WTC11 (cell line): ENCODE measurements at regions not wholly inside any gene's neighbourhood (a gene's known extent, or its start where the extent isn't known, plus 50 kb on each side); places are given as distances from the start of the nearest gene placed in this dataset.

Experiments used
- ATAC-seq: fragments of 200-7000 bp; cut with Tn5 transposase; 2 replicates; pipeline ENCODE4 v1.10.0; 2021; ENCODE audit warnings: mild to moderate bottlenecking, moderate library complexity
- CTCF ChIA-PET: fragments of 300-600 bp; sonication (Branson Sonifier 250); formaldehyde crosslinking; loops from one replicate; lab custom pipeline; 2021; ENCODE audit warnings: antibody characterized with exemption; lab: Charles Lee
- POLR2A ChIA-PET: fragments of 350-600 bp; sonication (Branson Sonifier 250); formaldehyde crosslinking; loops from one replicate; lab custom pipeline; 2021; ENCODE audit warnings: antibody characterized with exemption; lab: Charles Lee
- DNase-seq: peaks from one replicate; pipeline ENCODE4 v3.0.0; 2021; ENCODE audit warnings: low spot score
- H3K27ac Mint-ChIP-seq: 2 replicates; pipeline ENCODE4 v1.8.0; 2021; ENCODE audit warnings: mixed read lengths
- H3K27me3 Mint-ChIP-seq: 2 replicates; pipeline ENCODE4 v1.8.0; 2021; ENCODE audit warnings: low read depth, mild to moderate bottlenecking, moderate library complexity, mixed read lengths
- H3K36me3 Mint-ChIP-seq: 2 replicates; pipeline ENCODE4 v1.8.0; 2021; ENCODE audit warnings: mixed read lengths
- H3K4me1 Mint-ChIP-seq: 2 replicates; pipeline ENCODE4 v1.8.0; 2022; ENCODE audit warnings: mixed read lengths
- H3K4me3 Mint-ChIP-seq: 2 replicates; pipeline ENCODE4 v1.8.0; 2021; ENCODE audit warnings: mild to moderate bottlenecking, moderate library complexity, mixed read lengths
- H3K9me3 Mint-ChIP-seq: 2 replicates; pipeline ENCODE4 v1.8.0; 2021; ENCODE audit warnings: mixed read lengths
- AR ChIP-seq: fragments of 250-450 bp; sonication (Bioruptor Pico); IDR thresholded peaks from 2 replicates; pipeline ENCODE4 v1.9.0; 2021; ENCODE audit warnings: mild to moderate bottlenecking
- CREB1 ChIP-seq: sonication (generic); formaldehyde crosslinking; IDR thresholded peaks from 2 replicates; pipeline ENCODE4 v1.8.0; 2023; ENCODE audit warnings: mild to moderate bottlenecking, missing genetic modification reagents
- CTCF ChIP-seq: fragments of 200-600 bp; IDR thresholded peaks from 2 replicates; pipeline ENCODE4 v1.8.0; 2022; ENCODE audit warnings: antibody characterized with exemption
- E2F5 ChIP-seq: sonication (generic); formaldehyde crosslinking; IDR thresholded peaks from 2 replicates; pipeline ENCODE4 v1.8.1; 2022; ENCODE audit warnings: mild to moderate bottlenecking, moderate library complexity, missing genetic modification reagents
- ERG ChIP-seq: fragments of 250-450 bp; sonication (Bioruptor Pico); IDR thresholded peaks from 2 replicates; pipeline ENCODE4 v1.8.0; 2021; ENCODE audit warnings: mild to moderate bottlenecking
- ESRRA ChIP-seq: sonication (generic); formaldehyde crosslinking; IDR thresholded peaks from 2 replicates; pipeline ENCODE4 v1.8.1; 2022; ENCODE audit warnings: mild to moderate bottlenecking, missing genetic modification reagents, borderline replicate concordance
- HMGA2 ChIP-seq: fragments of 250-450 bp; sonication (Bioruptor Pico); IDR thresholded peaks from 2 replicates; pipeline ENCODE4 v1.4.0; 2021; ENCODE audit warnings: mild to moderate bottlenecking, moderate library complexity
- IRF2 ChIP-seq: sonication (generic); formaldehyde crosslinking; IDR thresholded peaks from 2 replicates; pipeline ENCODE4 v1.8.0; 2022; ENCODE audit warnings: low read depth, missing genetic modification reagents, borderline replicate concordance
- JAZF1 ChIP-seq: fragments of 250-450 bp; sonication (Bioruptor Pico); IDR thresholded peaks from 2 replicates; pipeline ENCODE4 v1.9.0; 2021; ENCODE audit warnings: moderate library complexity, mild to moderate bottlenecking, inconsistent platforms
- KAT7 ChIP-seq: sonication (generic); formaldehyde crosslinking; IDR thresholded peaks from 2 replicates; pipeline ENCODE4 v1.8.1; 2023; ENCODE audit warnings: missing genetic modification reagents, mild to moderate bottlenecking, borderline replicate concordance
- MYBL2 ChIP-seq: sonication (generic); formaldehyde crosslinking; IDR thresholded peaks from 2 replicates; pipeline ENCODE4 v1.8.1; 2023; ENCODE audit warnings: mild to moderate bottlenecking, moderate library complexity, missing genetic modification reagents
- NR3C1 ChIP-seq: sonication (generic); formaldehyde crosslinking; conservative IDR thresholded peaks from 2 replicates; pipeline ENCODE4 v1.8.1; 2023; ENCODE audit warnings: low read depth, mild to moderate bottlenecking, missing genetic modification reagents
- PRDM15 ChIP-seq: sonication (generic); formaldehyde crosslinking; IDR thresholded peaks from 2 replicates; pipeline ENCODE4 v1.8.0; 2022; ENCODE audit warnings: missing genetic modification reagents
- RELA ChIP-seq: sonication (generic); formaldehyde crosslinking; IDR thresholded peaks from 2 replicates; pipeline ENCODE4 v1.8.1; 2022; ENCODE audit warnings: missing genetic modification reagents, mild to moderate bottlenecking, borderline replicate concordance
- SP1 ChIP-seq: sonication (generic); formaldehyde crosslinking; conservative IDR thresholded peaks from 2 replicates; pipeline ENCODE4 v1.8.1; 2022; ENCODE audit warnings: missing genetic modification reagents
- TEAD4 ChIP-seq: sonication (generic); formaldehyde crosslinking; IDR thresholded peaks from 2 replicates; pipeline ENCODE4 v1.8.0; 2022; ENCODE audit warnings: mild to moderate bottlenecking, missing genetic modification reagents
- ZNF219 ChIP-seq: sonication (generic); formaldehyde crosslinking; IDR thresholded peaks from 2 replicates; pipeline ENCODE4 v1.8.0; 2023; ENCODE audit warnings: missing genetic modification reagents, mild to moderate bottlenecking, borderline replicate concordance
- ZNF396 ChIP-seq: fragments of 250-450 bp; sonication (Bioruptor Pico); IDR thresholded peaks from 2 replicates; pipeline ENCODE4 v1.8.0; 2021; ENCODE audit warnings: mild to moderate bottlenecking, moderate library complexity, borderline replicate concordance
- ZNF532 ChIP-seq: fragments of 250-450 bp; sonication (Bioruptor Pico); IDR thresholded peaks from 2 replicates; pipeline ENCODE4 v1.9.0; 2021; ENCODE audit warnings: mild to moderate bottlenecking, borderline replicate concordance
- ZNF671 ChIP-seq: fragments of 250-450 bp; sonication (Bioruptor Pico); IDR thresholded peaks from 2 replicates; pipeline ENCODE4 v1.8.0; 2021; ENCODE audit warnings: mild to moderate bottlenecking

GRCh38 chr5:2133936-2134335 is 251.2 kb upstream of the IRX4 start (continued):
- TF ChIP-seq ZNF532 (no peak), TEAD4 (no peak), CREB1 (no peak)

- Mint-ChIP-seq H3K4me1 (peaks cover 3% of the 10 kb centered on the region; the same call in 1 of the 2 replicates), H3K27ac (no peak overlapping the region), H3K4me3 (no peak overlapping the region), H3K9me3 (no peaks in the 10 kb centered on the region), H3K27me3 (no peaks in the 10 kb centered on the region; the same call in 1 of the 2 replicates), H3K36me3 (no peaks in the 10 kb centered on the region)
- POLR2A ChIA-PET, result no interaction called here
- CTCF ChIA-PET, result interaction anchor here (1.3 kb wide), 1 partner anchor 14 kb away, joined by 3 read pairs; no protein-coding TSS in a partner anchor
- no peak for ATAC-seq
- TF ChIP-seq CREB1, result no peak
- no peak for TF ChIP-seq ZNF396 (CRISPR knock-in tag)
- TF ChIP-seq HMGA2, result no peak
- no peak for TF ChIP-seq KAT7
- TF ChIP-seq PRDM15 (CRISPR knock-in tag), result no peak
- no peak for DNase-seq
Observed at GRCh38 chr5:2133080-2133479, 250.4 kb upstream of the IRX4 start.

- no peaks in the 10 kb centered on the region for H3K36me3 Mint-ChIP-seq
- no peak for DNase-seq
- POLR2A ChIA-PET, result no interaction called here
- no peak for TF ChIP-seq ZNF671 (CRISPR knock-in tag)
- no peak for TF ChIP-seq ERG
- no peak for TF ChIP-seq KAT7
- no peak for TF ChIP-seq TEAD4
- no peak for TF ChIP-seq SP1 (CRISPR knock-in tag)
- no peak for TF ChIP-seq ESRRA (CRISPR knock-in tag)
- TF ChIP-seq ZNF219, result no peak
- no peak for TF ChIP-seq NR3C1
- TF ChIP-seq JAZF1, result no peak
- no peak for TF ChIP-seq IRF2 (CRISPR knock-in tag)
- TF ChIP-seq RELA, result no peak
- TF ChIP-seq E2F5 (CRISPR knock-in tag), result no peak
- TF ChIP-seq CTCF, result no peak
- TF ChIP-seq AR (CRISPR knock-in tag), result no peak
- no peak for TF ChIP-seq MYBL2 (CRISPR knock-in tag)
Observed at GRCh38 chr5:2132497-2132847, 249.7 kb upstream of the IRX4 start.

More at GRCh38 chr5:2132497-2132847, 249.7 kb upstream of the IRX4 start:
- Mint-ChIP-seq H3K4me1 (peaks cover 3% of the 10 kb centered on the region; the same call in 1 of the 2 replicates), H3K9me3 (no peaks in the 10 kb centered on the region), H3K27ac (no peak overlapping the region), H3K27me3 (no peaks in the 10 kb centered on the region), H3K4me3 (no peak overlapping the region)
- CTCF ChIA-PET, result no interaction called here
- no peak for ATAC-seq
